ENCODE measurements at regions not wholly inside any gene's neighbourhood (a gene's known extent, or its start where the extent isn't known, plus 50 kb on each side); places are given as distances from the start of the nearest gene placed in this dataset.

DNA sequence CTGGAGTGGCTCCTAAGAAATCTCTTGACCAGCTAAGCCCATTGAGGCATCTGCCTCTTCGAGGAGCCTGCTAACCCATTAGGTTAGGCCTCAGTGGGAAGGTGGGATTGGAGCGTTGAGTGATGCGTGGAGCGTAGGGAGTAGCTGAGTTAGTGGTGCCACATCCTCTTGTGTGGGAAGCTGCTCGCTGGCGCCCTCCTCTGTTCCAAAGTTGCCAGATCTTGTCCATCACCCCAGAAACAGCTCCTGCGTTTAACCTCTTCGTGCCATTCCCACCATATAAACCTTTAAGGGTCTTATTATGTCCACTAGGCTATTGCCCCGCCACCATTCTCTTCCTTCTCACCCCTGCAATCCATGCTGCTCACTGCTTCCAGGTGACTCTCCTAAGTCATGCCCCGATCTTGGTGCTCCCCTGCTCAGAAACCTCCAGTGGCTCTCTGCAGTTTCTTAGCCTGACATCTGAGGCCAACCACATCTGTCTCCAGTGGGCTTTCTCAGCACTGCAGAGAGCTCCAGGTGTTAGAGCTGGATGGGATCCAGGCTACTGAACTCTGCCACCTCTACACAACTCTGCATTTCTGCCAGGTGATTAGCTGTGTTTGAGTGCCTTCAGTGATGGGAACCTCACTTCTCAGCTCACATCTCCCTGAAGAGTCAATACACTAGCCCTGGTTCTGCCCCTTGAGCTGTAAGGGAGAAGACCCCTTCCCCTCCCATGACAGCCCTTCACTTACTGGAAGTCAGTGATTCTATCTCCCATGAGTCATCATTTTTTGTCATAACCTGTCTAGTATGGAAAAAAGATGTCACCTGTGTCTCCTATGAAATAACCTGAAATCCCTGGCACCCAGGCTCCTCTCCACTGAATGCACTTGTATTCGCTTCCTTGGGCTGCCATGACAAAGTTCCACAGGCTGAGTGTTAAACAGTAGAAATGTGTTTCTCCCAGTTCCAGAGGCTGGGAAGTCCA, 65.0 kb upstream of the FGFR2 start:
- TF ChIP-seq POLR2A (IDR thresholded peaks at IDR 0.05; ENCODE audit: low read length) (no peak), GATA1 (IDR thresholded peaks at IDR 0.05; ENCODE audit: low read depth, low read length) (no peak)

Measured in erythroblast (primary cell).